GM19452 (cell line): ENCODE measurements at regions not wholly inside any gene's neighbourhood (a gene's known extent, or its start where the extent isn't known, plus 50 kb on each side); places are given as distances from the start of the nearest gene placed in this dataset.
"Not testable (repeated sequence)": the region's sequence is repeated elsewhere in the genome, so short reads cannot be mapped to it uniquely, and the experiment has no call there.

Source experiments
- ATAC-seq: cut with Tn5 transposase; IDR thresholded peaks from one replicate; pipeline ENCODE4 v1.9.1; 2021; ENCODE audit not compliant: unreplicated experiment

DNA sequence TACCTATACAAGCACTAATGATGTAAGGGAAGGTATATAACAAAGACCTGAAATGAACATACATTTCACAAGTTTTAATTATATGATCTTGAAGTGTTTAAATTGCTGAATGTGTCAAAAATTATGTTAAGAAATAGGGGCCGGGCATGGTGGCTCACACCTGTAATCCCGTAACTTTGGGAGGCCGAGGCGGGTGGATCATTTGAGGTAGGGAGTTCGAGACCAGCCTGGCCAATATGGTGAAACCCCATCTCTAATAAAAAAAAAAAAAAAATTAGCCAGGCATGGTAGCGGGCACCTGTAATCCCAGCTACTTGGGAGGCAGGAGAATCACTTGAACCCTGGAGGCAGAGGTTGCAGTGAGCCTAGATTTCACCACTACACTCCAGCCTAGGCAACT lies 537.4 kb upstream of the STEAP1 start:
- not testable (repeated sequence) for ATAC-seq

DNA sequence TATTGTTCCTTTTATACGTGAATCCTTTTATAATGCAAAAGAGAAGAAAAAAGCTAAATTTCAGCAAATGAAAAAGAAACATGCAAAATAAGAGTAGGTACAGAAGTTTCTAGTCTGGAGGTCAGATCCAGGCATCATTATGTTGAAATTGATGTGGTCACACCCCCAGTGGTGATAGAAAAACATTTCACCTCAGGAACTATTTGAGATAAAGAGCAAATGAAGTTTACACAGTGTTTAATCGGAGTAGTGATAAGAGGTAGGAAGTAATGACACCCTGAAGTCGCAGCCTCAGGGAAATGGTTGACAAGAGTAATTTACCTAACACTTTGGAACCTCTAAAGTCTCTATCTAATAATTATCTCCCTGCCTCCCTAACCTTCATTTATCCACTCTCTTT lies 536.0 kb upstream of the STEAP1 start:
- ATAC-seq, result no peak

DNA sequence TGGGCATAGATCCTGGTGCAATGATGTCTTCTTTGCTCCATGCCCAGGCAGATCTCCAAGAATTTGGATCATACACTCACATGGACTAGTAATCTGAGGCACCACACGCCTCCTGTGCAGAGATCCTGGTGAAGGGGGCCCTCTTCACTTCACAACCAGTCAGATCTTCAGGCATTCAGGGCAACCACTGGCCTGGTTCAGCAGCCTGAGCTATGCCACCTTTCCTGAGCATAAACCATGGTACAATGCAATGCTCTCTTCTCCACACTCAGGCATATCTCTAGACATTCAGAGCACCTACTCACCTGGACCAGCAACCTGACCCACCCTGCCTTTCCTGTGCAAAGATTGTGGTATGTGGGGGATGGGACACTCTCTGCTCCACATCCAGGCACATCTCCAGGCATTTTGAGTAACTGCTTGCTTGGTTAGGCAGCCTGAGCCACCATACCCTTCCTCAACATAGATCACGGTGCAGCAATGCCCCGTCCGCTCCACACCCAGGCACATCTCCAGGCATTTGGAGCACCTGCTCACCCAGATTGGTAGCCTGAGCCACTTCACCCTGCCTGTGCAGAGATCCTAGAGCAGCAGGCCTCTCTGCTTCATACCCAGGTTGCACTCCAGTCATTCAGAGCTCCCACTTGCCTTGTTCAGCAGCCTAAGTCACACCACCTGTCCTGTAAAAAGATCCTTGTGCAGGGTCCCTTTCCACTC lies 532.2 kb upstream of the STEAP1 start:
- ATAC-seq, result no peak

DNA sequence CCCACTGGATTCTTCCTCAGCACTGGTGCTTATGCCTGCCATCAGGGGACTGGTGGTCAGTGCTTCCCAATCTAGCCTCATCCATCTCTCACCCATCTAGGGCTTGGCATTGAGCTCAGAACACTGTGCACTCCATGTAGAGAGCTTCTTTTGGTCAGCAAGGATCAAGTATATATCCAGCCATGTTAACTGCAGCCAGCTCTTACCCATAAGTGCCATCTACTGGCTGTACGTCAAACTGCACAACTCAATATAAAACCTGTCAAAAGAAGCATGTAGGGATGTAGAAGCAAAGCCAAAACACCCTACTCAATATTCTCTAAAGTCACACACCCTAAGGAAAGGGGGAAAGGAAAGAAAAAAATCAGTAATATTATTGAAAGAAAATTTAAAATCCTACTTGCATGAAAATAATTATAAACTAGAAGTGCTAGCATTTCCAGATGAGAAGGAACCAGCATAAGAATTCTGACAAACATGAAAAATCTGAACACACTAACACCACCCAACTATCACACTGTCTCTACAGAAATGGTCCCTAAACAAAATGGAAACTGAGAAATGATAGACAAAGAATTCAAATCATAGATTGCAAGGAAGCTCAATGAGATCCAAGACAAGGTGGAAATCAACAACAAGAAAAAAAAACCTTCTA lies 531.1 kb upstream of the STEAP1 start:
- ATAC-seq, result peak; percentile 92

DNA sequence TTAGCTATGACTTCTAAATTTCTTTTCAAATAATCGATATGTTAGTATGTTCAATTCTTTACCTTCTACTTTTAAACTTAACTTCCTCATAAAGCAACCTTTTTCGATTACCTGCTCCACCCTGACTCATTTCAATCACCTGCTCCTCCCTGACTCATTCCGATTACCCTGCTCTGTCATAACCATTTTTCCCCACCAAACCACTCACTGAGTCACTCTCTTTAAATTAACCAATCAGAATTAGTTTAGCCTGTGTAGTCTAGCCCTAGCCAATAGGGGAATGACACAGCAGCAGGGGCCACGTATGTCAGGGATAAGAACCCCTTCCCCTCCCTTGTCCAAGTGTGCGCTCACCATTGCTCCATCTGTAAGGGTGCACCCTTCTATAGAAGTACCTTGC lies 530.1 kb upstream of the STEAP1 start:
- ATAC-seq, result not testable (repeated sequence)

DNA sequence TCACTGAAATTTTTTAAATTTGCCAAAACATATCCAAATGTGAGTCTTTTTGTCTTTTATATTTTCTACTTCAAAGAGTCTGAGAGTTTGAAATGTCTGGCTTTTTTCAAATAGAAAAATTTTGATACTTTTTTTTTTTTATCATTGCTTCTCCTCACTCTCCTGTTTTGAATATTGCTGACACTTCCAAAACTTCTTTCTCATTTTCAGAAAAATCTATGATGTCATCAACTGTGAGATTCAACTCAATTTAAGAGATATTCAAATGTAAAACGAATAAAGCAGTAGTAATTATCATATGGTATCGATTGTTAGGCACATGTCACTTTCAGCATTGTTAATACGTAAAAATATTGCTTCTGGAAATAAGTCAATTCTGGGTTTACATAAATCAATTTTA lies 505.8 kb upstream of the STEAP1 start:
- ATAC-seq, result no peak

DNA sequence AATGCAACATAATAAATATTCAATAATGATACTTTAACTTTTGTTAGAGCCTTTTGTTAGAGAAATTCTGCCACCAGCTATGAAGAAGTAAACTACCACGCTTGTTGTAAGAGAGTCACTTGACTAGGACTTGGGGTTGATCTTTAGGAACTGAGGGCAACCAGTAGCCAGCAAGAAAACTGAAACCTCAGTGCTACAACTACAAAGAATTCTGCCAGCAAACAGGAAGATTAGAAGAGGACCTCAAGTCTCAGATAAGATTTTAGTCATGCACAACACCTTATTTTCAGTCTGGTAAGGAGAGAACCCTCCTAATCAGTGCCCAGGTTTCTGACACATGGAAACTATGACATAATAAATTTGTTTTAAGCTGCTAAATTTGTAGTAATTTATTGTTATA lies 498.3 kb upstream of the STEAP1 start:
- no peak for ATAC-seq

DNA sequence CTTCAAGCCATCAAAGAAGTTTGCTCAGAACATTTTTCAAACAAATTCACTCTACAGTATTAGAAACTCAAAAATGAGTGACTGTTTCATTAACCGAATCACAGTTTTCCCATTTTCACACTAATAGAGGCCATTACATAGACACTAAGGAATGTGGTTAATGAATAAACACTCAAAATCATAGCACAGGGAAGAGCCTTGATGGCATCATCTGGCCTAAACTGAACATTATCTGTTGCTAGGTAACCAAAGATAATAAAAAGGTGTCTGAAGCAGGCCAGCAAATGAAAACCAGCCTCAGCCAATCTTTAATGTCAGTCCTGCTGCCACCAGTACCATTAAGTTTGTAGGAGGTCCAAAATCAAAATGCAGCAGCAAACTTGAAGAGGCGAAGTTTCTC lies 492.4 kb upstream of the STEAP1 start:
- no peak for ATAC-seq

DNA sequence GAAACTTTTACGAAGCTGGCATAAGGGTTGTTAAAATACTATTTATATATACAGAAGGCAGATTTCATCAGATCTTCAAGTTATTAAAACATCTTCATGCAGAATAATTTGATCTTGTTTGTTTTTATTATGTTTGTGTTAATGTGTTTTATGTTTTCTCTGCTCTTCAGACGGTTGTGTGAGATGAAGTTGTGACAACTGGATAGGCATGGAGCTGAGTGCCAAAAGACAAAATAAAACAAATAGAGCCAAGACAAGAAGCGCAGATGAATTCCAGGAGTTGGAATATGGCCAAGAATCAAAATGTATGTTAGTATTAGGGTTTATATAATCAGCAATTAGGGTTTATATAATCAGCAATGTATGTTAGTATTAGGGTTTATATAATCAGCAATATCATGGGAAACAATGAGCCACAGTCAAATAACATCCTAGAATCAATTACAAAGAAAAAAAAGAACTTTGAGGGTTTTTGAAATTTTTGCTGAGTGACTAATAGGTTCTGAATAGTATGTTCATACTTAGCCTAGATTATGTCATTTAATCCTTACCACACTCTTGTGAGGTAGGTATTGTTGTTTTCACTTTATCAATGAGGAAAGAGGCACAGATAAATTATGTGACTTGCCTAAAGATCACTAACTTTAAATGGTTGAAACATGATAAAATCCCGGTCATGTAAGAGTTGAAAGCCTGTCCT lies 488.0 kb upstream of the STEAP1 start:
- ATAC-seq, result no peak

DNA sequence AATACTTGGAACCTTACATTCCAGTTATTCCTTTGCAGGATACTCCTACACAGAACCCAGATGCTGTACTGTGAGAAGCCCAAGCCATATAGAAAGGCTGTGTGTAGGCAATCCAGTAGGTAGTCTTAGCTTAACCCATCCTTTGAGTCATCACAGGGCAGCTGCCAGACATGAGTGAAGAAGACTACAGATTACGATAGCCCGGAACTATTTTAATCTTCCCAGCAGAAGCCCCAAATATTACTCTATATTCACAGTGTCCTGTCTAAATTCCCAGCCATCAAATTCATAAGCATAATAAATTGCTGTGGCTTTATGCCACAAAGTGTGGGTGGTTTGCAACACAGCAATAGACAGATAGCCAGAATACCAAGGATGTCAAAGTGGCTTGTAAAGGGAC lies 474.1 kb upstream of the STEAP1 start:
- ATAC-seq, result no peak

DNA sequence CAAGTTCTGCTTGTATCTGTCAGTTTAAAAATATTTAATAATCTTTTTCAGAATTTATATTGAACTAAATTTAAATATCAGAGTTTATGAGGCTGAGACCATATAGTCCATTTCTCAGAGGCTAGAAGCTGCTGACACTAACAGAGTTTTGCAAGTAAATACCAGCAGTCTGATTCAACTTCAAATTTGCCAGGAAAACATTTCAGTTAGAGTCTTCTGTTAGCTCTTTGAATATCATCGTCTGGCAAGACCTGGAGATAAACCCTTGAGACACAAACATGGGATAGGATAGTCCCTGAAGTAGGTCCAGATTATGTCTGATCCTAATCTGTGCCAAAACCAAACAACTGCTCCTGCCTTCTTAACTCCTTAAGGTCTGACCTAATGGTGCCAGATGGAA lies 472.8 kb upstream of the STEAP1 start:
- ATAC-seq, result no peak

DNA sequence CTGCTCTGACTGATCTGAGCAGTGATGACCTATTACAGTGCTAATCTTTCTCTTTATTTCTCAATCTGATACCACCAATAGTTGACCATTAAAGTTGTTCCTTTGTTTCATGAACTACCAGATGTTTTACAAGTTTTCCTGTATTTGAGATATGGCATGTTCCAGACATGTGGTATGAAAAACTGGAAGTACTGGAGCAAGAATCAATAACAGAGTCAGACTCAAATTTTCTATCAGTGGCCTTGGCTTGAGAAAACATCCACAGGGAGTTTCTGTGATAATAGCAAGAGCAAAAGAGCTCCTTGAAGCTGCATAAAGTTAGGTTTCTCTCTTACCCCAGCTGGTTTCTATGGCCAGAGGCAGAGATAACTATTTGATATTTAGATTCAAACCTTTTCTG lies 469.0 kb upstream of the STEAP1 start:
- ATAC-seq, result no peak

DNA sequence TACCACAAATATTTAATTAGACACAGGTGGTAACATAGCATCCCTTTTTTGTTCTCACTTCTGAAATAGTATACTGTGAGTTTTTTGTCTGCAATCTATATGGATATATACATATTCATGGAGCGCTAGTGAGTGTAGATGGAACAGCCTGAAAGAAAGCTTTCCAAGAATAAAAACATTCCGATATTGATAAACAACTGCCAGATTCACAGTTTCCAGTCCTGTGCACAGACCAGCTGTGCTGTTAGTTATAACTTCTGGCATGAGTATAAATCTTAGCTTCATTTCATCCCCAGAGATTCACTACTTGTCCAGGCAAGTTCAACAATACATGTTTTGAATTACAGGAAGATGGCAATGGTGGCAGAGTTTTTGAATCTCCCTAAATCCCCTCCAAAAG lies 467.1 kb upstream of the STEAP1 start:
- no peak for ATAC-seq

DNA sequence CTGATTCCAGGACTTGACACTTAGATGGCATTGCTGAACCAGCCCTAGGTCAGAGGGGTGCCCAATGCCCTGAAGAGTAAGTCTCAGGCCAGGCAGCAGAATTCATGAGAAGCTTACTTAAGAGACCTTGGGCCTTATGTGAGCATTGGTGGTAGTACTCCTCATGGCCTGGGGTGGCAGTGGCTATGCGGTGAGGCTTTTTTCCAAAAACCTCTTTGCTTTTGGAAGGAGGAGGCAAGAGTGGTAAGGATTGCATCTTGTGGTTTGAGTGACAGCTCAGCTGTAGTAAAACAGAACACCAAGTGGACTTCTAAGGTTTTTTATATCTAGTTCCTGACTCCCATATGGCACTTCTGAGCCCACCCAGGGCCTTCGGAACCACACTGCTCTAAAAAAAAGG lies 459.0 kb upstream of the STEAP1 start:
- ATAC-seq, result no peak

DNA sequence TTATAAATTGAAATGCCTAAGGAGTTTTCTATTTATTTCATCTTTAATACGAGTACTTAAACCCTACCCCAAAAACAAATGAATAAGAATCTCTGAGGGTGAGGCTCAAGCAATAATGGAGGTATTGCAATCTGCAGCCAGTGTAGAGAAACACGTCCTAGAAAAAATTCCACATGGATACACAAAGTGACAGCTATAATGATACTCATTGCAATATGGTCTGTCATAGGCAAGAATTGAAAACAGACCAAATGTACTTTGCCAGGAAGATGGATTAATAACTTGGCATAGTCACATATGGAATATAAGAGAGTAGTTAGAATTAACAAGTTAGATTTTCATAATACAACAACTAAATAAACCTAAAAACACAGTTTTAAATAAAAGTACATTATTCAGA lies 440.1 kb upstream of the STEAP1 start:
- no peak for ATAC-seq

DNA sequence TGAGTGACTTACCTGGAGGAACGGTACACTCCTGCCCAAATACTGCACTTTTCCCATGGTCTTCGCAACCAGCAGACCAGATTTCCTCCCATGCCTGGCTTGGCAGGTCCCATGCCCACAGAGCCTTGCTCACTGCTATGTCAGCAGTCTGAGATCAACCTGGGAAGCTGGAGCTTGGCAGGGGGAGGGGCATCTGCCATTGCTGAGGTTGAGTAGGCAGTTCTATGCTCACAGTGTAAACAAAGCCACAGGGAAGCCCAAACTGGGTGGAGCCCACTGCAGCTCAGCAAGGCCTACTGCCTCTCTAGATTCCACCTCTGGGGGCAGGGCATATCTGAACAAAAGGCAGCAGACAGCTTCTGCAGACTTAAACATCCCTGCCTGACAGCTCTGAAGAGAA lies 435.3 kb upstream of the STEAP1 start:
- not testable (repeated sequence) for ATAC-seq

DNA sequence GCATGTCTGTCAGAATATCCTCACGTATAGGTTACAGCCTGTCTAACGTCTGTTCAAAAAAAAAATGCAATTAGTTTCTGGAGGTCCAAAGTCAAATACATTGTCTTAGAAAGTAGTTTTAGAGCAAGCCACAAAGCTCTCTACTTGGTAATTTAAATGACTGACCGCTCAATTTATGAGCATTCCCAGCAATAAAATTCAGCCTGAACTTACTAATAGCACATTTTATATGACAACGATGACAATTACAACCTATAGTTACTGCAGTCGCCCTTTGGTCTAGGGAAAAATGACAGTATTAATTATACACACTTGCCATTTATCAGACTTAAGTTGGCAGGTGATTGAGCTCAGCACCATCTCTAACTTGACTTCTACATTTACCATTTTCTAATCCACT lies 425.8 kb upstream of the STEAP1 start:
- ATAC-seq, result no peak

DNA sequence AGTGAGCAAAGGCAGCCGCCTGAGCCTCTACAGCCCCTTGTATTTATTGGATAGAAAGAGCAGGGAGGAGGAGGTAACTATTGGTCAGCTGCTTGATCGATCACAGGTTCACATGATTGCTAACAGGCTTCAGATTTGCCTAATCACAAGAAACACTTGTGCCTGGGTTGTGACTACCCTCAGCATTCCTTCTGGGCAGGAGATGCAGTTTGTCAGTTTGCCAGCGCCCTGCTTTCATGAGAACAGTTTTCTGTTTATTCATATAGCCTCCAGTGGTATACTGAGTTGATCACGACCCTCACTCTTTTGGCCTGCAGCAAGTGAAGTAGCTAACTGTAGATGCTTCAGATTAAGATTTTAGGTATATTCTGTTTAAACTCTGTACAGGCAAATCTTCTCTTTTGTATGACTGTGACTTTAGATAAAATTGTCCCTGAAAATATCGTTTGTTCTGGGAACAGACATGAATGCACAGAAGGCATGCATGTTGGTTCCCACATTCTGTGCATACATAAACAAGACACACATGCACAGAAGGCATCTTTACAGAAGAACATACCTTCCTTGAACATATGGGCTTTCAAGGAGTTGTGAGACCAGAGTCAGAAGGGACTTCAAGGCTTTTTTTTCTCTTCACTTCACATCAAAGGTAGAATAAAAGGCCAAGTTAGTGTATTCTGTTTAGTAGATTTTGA lies 422.4 kb upstream of the STEAP1 start:
- ATAC-seq, result no peak

DNA sequence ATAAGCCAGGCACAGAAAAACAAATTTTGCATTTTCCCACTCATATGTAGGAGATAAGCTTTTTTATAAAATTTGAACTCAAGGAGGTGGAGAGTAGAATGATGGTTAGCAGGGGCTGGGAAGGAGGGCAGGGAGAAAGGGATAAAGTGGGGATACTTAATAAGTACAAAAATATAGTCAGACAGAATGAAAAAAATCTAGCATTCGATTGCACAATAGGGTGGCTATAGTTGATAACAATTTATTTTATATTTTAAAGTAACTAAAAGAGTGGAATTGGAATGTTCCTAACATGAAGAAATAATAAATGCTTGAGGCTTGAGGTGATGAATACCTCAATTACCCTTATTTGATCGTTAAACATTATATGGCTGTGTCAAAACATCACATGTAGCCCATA lies 415.7 kb upstream of the STEAP1 start:
- no peak for ATAC-seq

DNA sequence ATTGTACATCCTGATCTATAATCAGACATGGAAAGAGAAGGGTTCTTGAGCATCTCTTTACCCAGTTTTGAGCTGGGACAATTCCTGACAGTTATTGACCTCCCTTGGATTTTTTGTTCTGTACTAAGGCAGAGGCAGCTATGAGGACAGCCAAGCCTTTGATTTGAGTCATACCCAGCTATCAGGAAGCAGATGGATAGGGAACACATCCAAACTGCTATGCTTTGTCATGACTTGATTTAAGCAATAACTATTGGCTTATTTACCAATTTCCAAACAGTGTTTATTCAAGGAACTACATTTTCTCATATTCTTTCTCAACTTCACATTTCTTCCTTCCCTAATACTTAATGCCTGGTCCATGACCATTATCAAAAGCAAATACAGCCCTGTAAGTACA lies 396.4 kb upstream of the STEAP1 start:
- no peak for ATAC-seq

DNA sequence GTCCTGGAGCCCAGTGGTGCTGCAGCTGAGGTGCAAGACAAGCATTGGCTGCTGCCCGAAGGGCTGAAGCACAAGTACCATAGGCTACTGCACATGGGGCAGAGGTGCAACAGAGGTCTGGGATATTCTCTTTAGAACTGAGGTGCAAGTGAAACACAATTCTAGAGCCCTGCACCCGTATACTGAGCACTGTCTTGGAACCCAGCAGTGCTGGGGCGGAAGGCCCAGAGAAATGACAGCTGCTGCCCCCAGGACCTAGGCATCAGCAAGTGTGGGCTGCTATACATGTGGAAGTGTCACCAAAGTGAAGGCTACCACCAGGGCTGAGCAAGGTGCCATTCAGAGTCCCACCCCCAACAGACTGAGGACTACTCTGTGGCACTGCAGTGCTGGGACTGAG lies 393.6 kb upstream of the STEAP1 start:
- no peak for ATAC-seq

DNA sequence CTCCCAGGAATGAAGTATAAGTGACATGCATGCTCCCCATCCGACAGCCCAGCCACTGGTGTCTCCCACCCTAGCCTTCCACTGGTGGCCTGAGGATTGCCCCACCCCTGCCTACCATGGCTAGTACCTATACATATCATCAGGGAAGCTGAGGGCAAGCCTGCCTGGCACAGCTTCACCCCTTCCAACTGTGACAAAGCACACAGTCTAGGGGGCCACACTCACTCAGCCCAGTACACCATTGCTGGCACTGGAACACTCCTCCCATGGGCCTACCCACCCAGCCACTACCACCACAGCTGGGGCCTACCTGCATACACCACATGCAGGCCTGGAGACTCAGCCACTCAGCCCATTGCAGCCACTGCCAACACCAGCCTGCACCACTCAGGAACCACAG lies 393.1 kb upstream of the STEAP1 start:
- ATAC-seq, result no peak
